ENCODE measurements at regions not wholly inside any gene's neighbourhood (a gene's known extent, or its start where the extent isn't known, plus 50 kb on each side); places are given as distances from the start of the nearest gene placed in this dataset.

GRCh38 chr4:55707507-55707906 lies 71.4 kb upstream of the NMU start:
- TF ChIP-seq, protein P1, sequence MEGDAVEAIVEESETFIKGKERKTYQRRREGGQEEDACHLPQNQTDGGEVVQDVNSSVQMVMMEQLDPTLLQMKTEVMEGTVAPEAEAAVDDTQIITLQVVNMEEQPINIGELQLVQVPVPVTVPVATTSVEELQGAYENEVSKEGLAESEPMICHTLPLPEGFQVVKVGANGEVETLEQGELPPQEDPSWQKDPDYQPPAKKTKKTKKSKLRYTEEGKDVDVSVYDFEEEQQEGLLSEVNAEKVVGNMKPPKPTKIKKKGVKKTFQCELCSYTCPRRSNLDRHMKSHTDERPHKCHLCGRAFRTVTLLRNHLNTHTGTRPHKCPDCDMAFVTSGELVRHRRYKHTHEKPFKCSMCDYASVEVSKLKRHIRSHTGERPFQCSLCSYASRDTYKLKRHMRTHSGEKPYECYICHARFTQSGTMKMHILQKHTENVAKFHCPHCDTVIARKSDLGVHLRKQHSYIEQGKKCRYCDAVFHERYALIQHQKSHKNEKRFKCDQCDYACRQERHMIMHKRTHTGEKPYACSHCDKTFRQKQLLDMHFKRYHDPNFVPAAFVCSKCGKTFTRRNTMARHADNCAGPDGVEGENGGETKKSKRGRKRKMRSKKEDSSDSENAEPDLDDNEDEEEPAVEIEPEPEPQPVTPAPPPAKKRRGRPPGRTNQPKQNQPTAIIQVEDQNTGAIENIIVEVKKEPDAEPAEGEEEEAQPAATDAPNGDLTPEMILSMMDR (conservative IDR thresholded peaks at IDR 0.05 in 1 of 2, IDR thresholded peaks at IDR 0.05 in 1 of 2; ENCODE audit: extremely low read depth in 1 of 2, insufficient read depth in 1 of 2, low read depth in 1 of 2, low read length in 2 of 2) = no peak
- no peak for TF ChIP-seq EZH2 (IDR thresholded peaks at IDR 0.05; ENCODE audit: borderline replicate concordance, low read length)
